ENCODE measurements at regions not wholly inside any gene's neighbourhood (a gene's known extent, or its start where the extent isn't known, plus 50 kb on each side); places are given as distances from the start of the nearest gene placed in this dataset.
"Not testable (repeated sequence)": the region's sequence is repeated elsewhere in the genome, so short reads cannot be mapped to it uniquely, and the experiment has no call there.

DNA sequence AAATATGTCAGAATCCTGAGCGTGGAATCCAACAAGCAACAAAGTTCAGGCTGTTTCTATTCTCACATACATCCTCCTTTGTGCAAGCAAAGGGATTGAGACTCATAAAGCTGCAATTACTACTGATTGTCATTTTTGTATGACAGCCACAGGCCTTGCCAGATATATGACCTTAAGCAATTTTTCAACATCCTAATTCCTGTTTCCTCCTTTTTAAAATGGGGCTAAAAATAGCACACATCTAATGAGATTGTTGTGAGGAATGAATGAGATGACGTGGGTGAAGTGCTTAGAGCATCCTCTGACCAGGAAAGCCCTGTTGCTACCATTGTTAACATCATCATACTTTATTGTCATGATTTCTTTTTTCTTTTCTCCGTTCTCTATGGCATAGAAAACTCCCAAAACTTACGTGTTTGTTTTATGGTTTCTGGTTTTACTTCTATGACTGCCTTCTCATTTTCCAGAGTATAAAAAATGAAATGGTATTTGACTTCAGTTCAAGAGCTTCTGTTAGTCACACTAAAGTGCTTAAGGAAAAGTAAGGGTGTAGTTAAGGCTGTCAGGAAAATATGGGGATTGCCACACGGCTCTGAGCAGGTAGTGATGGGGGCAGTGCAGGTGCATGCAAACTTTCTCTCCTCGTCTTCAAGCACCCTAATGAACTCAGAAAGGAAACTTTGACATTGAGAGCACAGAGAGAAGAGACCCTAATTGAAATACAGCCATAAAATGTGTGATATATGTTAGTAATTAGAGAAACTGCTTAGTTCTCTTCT lies 590.6 kb upstream of the NETO1 start:
- DNase-seq (ENCODE audit: low spot score): no peak

DNA sequence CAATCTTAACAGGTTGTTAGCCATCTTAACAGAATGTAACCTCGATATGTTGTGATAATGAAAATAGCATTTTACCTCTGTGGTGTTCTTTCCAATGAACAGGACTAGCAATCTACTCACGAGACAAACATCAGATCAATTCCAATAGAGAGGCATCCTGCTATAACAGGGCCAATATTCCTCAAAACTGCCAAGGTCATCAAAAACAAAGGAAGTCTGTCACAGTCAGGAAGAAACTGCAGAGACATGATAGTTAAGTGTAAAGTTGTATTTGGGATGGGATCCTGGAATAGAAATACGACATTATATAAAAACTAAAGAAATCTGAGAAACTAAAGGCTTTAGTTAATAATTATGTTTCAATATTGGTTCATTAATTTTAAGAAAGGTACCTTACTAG lies 588.9 kb upstream of the NETO1 start:
- DNase-seq (ENCODE audit: low spot score): no peak

DNA sequence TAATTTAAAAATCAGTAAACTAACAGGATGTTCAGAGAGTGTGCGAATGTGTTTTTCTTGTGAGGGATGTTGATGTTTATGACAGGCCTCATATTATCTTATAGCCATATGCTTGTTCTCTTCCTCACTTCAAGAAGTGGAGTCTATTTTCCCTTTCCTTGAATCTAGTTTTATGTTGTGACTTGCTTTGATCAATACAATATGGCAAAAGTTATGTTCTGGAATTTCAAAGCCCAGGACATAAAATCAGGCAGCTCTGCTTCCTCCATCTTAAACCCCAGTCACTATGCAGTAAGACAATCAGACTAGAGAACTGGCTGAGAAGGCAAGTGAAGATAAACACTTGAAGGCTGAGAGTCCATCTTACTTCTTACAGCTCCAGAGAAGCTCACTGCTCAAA lies 585.1 kb upstream of the NETO1 start:
- DNase-seq (ENCODE audit: low spot score): no peak

DNA sequence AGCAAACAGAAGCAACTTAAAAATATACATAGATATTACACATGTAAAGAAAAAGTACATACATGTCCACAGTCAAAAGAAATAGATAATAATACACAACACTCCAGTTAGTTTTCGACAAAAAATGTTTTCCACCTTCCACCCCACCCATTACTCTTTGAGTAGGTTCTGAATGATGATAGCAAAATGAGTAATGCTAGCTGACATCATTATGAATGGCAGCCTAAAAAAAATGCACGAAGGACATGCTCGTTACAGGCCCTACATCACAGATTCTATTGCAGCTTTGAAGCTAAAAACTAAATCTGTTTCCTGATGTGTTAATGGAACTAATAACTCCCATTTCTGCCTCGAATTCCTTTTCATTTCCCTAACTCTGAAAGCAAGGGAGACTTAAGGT lies 578.7 kb upstream of the NETO1 start:
- no peak for DNase-seq (ENCODE audit: low spot score)

DNA sequence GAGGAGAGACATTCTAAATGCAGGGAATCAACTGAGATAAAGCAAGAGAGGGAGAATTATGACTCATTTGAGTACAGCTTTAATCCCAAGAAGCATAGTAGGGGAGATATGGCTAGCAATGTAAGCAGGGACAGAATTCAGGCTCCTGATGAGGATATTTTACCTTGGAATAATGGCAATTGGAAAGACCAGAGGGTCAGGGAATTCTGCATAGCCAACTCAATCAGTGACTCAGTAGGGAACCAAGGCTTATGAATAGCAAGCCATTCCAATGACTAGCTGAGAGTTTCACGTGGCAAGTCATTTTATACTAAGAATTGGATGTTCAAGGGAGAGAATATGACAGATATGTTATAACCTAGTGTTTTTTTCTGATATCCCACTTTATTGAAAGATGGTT lies 563.8 kb upstream of the NETO1 start:
- DNase-seq (ENCODE audit: low spot score): no peak

DNA sequence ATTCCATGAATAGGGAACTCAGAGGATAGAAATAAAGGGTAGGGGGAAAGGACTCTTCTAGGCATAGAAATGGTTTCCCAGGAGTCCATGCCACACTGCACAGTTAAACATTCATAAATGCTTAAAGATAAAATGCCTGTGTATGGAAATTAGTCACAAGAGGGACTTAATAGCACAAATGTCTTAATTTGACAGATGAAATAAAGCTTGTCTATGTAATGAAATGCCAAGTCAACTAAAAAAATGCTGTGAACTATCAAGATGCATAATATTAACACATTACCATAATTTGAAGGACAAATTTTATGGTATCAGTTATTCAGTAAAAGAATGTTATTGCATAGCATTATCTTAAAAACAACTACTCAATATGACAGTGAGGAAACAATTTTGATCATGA lies 553.2 kb upstream of the NETO1 start:
- DNase-seq (ENCODE audit: low spot score): no peak

DNA sequence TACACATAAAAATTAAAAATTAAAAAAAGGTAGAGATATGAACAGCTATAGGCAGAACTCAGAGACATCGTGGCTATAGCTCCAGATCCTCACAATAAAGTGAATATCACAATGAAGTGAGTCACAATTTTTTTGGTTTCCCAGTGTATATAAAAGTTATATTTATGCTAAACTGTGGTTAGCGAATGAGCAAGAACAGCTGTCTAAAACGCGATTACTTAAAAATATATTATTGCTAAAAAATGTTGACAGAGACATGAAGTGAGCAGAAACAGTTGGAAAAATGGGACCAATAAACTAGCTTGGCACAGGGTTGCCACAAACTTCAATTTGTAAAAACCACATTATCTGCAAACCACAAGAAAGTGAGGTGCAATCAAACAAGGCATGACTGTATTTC lies 551.7 kb upstream of the NETO1 start:
- DNase-seq (ENCODE audit: low spot score): no peak

DNA sequence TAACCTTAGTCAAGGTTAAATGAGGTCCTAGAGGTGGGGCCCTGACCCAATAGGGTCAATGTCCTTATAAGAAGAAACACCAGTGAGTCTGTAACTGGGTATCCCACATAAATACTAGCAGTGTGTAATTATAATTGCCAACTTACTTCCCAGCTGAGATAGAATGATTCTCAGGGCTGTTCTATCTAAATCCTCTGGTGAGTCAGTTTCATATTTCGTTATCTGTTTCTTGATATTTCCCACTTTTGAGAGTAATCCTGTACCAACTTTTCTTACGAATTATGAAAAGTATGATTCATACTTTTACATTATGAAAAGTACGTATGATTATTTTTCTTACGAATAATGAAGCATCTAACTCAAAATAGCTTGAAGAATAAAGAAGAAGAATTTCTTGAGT lies 546.8 kb upstream of the NETO1 start:
- DNase-seq (ENCODE audit: low spot score): no peak

DNA sequence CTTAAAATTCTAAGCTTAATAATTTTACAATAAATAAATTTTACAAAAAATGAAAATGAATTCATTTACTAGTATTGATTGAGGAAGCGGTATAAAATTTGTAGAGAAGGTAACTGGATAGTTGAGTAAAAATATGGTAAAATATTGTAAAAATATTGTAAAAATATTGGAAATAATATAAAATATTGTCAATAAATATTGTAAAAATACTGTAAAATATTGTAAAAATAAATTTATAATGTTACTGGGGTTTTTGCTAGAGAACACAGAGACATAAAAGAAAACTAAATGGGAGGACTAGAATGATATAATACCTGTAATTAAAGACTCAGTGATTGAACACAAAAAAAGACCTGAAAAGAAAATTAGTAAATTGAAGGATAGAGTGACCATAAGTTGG lies 546.3 kb upstream of the NETO1 start:
- no peak for DNase-seq (ENCODE audit: low spot score)

DNA sequence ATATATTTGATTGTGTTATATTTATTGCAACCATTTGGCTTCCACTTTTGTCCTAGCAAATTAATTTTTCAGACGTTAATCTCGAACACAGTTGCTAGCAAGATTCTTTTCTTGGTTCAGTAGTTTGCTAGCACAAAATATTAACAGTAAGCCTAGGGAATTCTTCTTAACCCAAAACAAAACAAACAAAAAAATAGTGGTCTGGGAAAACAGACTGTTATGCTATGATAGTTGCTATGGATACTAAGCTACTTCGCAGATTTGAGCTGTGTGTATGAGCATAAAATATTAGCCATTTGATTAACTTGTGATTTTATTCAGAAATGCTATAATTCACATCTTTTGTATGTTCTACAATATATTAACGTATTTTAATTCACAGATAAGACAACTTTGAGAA lies 541.5 kb upstream of the NETO1 start:
- DNase-seq (ENCODE audit: low spot score): no peak

DNA sequence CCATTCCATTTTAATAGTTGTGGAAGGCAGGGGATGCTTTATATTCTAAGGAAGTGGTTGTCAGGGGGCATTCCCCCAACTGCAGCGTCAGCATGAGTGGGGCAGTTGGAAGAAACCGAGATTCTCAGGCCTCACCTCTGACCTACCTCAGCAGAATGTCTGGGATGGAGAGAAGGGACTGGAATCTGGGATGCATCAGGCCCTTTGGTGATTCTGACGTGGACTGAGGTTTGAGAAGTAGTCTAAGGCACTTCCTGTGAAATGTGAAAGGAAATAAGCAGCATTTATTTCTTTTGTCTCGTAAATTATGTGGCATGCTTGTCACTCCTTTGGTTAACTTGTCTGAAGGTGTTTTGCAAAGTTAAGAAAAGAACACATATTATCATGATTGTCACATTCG lies 540.7 kb upstream of the NETO1 start:
- no peak for DNase-seq (ENCODE audit: low spot score)

DNA sequence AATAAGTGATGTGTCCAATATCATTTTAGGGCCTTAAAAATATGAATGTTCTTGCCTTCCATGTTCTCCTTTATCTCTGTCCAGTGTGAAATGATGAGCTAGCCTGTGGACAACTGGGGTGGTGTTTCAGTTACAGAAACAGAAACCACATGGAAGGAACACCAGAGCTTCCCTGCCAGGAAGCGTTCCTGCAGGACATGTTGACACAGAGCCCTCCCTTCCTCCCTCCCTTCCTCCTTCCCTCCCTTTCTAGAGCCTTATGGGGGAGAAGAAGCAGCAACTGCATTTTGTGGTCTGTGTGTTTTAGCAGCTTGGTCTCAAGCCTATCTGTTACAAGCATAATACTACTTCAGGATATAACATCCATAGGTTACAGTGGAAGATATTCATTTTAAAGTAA lies 539.7 kb upstream of the NETO1 start:
- DNase-seq (ENCODE audit: low spot score): no peak

DNA sequence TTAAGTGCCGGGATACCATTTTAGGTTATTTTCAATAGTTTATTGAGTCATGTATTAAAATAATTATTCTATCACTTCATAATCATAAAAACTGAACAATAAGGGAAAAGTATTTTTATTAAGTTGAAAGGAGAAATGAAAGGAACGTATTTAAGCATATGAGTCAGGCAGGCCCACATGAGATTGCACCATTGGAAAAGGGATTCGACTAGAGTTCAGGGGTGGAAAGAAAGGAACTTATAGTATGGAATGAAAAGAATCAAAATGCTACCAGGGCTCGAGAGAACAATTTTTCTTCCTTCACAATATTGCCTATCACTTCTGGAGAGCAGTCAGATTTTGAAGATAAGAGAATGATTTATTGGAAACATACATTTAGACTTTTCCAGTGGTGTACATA lies 516.5 kb upstream of the NETO1 start:
- no peak for DNase-seq (ENCODE audit: low spot score)

DNA sequence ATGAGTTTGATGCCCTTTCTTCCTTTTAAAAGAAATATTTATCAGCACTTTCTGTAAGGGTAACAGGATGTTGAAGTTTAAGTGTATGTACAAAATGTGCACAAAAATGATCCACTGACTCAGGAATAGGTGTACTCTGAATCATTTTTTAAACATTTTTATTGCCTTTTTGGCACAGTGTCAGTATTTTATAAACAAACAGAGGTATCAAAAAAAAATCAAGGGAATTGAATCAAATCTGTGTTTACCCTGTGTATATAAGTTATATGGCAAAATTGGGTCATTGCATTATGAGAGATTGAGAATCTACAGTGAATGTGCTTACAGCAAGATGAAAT lies 513.9 kb upstream of the NETO1 start:
- no peak for DNase-seq (ENCODE audit: low spot score)

DNA sequence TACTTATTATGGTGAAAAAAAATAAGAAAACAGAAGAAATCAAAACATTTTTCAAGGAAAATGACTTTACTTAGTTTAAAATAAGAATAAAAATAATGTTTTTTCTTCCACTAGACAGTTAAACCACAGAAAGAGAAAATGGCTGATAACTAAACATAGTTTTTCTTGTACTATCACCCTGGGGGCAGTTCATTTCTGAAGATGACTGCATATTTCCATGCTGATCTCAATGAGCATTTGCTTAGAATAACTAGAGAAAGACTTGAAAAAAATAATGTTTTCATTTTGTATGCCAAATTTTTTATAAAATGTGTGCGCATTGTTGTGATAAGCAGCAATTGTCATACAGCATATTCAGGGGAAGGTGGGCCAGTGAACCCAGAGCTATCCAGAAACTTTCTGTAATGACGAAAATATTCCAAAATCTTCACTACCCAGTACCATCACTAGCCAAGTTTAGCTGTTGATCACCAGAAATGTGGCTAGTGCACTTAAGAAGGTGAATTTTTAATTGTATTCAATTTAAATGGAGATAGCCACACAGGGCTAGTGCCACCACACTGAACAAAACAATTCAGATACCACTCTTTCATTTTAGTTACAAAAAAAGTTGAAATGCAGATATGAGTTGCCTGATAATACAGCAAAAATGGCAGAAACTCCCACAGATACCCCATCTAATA lies 513.4 kb upstream of the NETO1 start:
- DNase-seq (ENCODE audit: low spot score): no peak

DNA sequence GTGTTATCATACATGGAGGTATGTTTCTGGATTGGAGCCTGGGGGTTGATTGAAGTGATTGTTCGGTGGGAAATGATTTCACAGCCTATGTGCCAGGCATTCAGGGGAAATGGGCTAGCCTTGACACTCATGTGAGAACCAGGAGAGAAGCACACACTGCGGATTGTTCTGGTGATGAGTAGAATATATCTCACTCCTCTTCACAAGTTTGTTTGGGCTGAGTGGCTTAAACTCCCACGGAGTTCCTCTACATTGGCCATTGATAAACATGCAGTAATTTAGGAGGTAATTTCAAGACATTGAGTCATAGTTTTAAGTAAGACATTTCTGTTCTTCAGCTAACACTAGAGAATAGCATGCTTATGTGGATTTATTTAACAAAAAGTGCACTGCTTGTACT lies 498.9 kb upstream of the NETO1 start:
- DNase-seq (ENCODE audit: low spot score): no peak

DNA sequence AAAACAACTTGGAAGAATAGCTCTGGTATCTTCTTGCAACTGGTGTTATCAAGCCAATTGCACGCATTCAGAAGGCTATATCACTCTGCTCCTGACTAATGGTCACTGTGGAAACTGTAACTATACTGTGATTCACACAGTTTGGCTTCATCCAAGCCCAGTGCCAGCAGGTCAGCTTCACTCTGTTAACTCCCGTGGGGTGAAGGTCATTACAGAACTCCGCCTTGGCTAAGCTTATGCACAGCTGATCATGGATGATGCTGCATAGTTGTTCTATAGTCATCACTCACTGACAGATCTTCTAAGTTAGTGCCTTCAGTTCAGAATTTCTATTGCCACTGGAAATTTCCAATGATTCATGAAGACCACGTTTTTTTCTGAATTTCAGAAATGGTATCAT lies 497.2 kb upstream of the NETO1 start:
- no peak for DNase-seq (ENCODE audit: low spot score)

DNA sequence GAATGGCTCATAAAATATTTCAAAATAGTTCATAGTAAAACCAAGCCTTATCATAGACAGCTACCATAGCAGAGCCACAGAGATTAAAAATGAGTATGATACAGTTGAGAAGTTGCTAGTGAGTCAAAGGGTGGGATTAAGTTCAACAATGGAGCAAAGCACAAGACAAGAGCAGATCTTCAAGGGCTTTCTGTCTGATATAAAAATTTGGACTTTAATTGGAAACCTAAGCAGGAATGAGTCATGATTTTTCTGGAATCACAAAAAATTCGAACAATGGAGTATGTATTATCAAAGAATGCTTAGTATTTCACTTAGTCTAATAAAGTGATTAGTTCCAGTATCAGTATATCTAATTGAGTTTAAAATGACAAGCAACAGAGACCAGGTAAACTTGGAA lies 487.3 kb upstream of the NETO1 start:
- no peak for DNase-seq (ENCODE audit: low spot score)

DNA sequence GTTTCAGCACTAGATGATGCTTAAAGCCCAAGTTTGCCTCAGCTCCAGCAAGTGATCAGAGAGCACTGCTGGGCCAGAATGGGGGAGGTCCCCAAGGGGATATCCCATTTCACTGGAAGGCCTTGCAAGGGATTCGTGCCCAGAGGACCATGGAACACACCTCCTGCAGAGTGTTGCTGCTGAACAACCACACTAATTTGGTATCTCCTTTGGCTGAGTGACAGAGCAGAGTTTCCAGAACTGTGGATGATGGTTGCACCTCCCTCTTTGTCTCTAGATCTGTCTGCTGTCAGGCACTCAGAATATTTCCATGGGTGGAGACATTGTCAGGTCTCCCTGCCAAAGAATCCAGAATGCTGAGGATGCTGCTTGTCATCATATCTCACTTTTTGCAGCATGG lies 484.8 kb upstream of the NETO1 start:
- DNase-seq (ENCODE audit: low spot score): no peak

DNA sequence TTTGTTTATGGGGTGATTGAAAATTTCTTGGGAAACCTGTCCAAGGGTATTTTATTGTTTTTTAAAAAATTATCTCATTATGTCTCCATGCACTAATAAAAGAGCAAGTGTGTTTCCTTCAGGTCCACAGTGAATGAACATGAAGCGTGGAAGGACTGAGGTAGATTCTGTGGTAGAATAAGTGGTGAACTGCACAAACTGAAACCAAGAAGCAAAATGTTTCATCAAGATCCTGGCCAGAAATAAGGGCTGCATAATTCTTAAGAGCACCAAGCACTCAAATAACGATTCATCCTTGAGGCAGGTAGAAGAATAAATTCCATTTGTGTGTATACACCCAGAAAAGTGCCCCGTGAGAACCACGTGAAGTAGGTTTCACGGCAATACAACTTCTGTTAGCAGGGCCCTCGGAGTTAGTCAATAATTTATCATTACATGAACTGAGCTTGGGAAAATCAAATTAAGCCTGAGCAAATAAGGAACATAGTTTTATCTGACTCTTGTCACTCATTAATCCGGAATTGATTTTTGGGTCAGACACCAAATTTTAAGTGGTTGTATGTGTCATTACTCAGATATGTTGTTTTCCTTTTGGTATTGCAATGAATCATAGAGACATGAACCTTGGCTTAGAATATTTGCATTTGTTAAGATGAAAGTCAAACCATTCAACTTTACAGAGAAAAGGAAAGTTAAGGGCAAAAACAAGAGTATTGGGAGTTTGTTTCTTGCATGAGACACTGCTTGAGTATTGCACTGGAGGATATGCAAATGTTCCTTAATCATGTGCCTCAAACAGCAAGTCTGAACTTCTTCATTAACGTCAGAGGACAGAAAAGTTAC lies 472.6 kb upstream of the NETO1 start:
- DNase-seq (ENCODE audit: low spot score): no peak

DNA sequence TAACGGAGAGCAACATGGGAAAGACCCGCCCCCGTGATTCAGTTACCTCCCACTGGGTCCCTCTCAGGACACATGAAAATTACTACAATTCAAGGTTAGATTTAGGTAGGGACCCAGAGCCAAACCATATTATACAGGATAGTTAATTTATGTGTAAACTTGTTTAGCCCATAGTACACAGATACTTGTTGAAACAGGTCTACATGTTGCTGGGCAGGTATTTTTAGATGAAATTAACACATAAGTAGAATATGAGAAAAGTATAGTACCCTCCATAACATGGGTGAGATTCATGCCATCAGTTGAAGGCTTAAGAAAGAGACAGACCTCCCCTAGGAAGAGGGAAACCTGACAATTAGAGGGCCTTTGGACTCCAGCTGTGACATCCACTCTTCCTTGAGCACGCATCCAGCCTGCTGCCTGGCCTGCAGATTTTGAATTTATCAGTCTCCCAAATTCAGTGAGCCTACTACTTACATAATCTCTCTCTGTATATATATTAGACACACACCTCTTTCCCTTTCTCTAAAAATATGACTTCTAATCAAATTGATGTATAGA lies 463.5 kb upstream of the NETO1 start:
- DNase-seq (ENCODE audit: low spot score): no peak

DNA sequence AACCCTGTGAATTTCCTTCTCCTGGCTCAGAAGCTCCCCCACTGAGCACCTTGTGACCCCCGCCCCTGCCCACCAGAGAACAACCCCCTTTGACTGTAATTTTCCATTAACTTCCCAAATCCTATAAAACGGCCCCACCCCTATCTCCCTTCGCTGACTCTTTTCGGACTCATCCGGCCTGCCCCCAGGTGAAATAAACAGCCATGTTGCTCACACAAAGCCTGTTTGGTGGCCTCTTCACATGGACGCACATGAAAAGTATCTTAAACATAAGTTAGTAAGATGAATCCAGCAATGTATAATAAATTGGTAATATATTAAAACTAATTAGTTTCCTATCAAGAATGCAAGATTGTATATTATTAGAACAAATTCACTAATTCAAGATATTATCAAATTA lies 462.3 kb upstream of the NETO1 start:
- DNase-seq (ENCODE audit: low spot score): not testable (repeated sequence)
